HPDE6-E6E7 (cell line): ENCODE measurements at regions not wholly inside any gene's neighbourhood (a gene's known extent, or its start where the extent isn't known, plus 50 kb on each side); places are given as distances from the start of the nearest gene placed in this dataset.
"Not testable (repeated sequence)": the region's sequence is repeated elsewhere in the genome, so short reads cannot be mapped to it uniquely, and the experiment has no call there.

Experiments
- DNase-seq: peaks from one replicate; pipeline ENCODE4 v3.0.0; 2011; ENCODE audit warnings: missing footprints; ENCODE audit errors: extremely low spot score

DNA sequence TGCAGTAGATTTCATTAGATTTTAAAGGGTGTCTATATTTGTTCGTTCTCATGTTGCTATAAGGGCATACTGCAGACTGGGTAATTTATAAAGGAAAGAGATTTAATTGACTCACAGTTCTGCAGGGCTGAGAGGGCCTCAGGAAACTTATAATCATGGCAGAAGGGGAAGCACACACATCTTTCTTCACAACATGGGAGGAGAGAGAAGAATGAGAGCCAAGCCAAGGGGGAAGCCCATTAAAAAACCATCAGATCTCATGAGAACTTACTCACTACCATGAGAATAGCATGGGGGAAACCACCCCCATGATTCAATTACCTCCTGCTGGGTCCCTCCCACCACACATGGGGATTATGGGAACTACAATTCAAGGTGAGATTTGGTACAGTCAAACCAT lies 99.5 kb upstream of the TCF21 start:
- not testable (repeated sequence) for DNase-seq

DNA sequence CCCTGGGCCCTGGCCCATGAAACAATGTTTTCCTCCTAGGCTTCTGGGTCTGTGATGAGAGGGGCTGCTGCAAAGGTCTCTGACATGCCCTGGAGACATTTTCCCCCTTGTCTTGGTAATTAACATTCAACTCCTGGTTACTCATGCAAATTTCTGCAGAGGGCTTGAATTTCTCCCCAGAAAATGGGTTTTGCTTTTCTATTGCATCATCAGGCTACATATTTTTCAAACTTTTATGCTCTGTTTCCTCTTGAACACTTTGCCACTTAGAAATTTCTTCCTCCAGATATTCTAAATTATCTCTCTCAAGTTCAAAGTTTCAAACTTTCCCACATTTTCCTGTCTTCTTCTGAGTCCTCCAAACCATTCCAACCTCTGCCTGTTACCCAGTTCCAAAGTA lies 98.2 kb upstream of the TCF21 start:
- DNase-seq, result not testable (repeated sequence)

DNA sequence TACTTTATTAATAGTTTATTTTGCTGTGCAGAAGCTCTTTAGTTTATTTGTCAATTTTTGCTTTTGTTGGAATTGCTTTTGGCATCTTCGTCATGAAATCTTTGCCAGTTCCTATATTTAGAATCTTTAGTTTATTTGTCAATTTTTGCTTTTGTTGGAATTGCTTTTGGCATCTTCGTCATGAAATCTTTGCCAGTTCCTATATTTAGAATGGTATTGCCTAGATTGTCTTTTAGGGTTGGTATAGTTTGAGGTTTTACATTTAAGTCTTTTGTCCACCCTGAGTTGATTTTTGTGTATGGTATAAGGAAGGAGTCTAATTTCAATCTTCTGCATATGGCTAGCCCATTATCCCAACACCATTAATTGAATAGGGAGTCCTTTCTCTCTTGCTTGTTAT lies 93.9 kb upstream of the TCF21 start:
- DNase-seq, result not testable (repeated sequence)

DNA sequence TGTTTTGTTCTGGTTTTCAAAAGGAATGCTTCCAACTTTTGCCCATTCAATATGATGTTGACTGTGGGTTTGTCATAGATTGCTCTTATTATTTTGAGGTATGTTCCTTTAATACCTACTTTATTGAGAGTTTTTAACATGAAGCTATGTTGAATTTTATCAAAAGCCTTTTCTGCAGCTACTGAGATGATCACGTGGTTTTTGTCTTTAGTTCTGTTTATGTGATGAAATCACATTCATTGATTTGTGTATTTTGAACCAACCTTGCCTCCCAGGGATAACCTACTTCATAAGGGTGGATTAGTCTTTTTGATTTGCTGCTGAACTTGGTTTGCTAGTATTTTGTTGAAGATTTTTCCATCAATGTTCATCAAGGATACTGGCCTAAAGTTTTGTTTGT lies 92.7 kb upstream of the TCF21 start:
- DNase-seq, result no peak

- no peak for DNase-seq
Measured at GRCh38 chr6:133799043-133799442, 89.9 kb upstream of the TCF21 start.

DNA sequence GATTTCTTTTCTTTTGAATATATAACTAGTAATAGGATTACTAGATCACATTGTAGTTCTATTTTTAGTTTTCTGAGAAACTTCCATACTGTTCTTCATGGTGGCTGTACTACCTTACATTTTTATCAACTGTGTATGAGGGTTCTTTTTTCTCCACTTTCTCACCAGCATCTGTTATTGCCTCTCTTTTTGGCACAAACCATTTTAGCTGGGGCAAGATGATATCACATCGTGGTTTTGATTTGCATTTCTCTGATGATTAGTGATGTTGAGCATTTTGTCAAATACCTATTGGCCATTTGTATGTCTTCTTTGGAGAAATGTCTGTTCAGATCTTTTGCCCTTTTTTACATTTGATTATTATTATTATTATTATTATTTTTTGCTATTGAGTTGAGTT lies 86.1 kb upstream of the TCF21 start:
- no peak for DNase-seq

DNA sequence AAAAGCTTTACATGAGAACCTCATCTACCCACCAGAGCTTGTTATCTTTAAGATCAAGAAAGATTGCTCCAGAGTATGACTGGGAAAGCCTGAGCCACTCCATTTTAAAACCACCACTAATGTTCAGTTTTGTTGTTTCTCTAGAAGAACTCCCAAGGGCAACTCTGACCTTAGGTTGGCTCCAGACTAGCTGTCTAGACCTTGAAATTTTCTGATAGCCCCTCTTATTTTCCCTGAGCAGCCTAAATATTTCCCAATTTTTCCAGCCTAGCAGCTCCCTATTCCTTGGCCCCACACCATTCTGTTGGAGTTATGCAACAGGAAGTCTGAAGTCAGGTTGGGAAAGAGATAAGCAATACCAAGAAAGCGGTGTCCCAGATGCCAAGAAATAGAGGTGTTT lies 84.6 kb upstream of the TCF21 start:
- DNase-seq, result no peak

DNA sequence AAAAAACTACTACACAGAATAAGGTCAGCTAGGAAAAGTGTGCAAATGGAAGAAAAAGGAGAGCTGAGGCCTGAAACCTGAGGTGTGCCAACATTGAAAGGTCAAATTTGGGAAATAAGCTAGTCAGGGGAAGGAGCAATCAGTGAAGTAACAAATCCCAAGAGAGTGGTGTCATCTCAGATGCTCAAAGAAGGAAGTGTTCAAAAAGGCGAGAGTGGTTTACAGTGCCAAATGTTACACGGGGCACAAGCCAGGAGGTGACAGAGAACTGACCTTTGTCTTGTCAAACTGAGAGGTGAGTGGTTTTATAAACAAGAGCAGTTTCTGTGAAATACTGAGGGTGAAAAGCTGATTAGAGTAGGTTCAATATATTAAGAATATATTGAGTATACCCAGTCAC lies 83.0 kb upstream of the TCF21 start:
- no peak for DNase-seq

- no peak for DNase-seq
Measured at GRCh38 chr6:133806382-133807140, 82.4 kb upstream of the TCF21 start.

- DNase-seq, result no peak
Measured at GRCh38 chr6:133807501-133807900, 81.4 kb upstream of the TCF21 start.

DNA sequence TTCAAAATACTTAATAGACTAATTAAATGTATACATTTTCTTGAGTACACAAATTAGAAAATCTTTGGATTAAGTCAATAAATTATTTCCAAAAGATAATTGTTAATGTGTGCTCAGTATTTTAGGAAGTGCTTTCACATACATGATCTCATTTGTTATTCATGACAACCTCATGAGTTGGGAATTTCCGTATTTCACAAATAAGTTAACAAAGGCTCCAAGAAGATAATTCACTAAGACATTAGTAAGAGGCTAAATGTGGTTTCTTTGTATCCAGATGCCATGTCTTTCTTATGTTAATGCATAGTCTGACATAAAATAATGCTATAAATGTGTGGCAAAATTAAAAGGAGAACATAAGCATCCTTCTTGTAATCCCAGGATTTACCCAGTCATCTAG lies 79.5 kb upstream of the TCF21 start:
- no peak for DNase-seq

- no peak for DNase-seq
Measured at GRCh38 chr6:133811557-133811956, 77.4 kb upstream of the TCF21 start.

- DNase-seq, result not testable (repeated sequence)
Measured at GRCh38 chr6:133812446-133812845, 76.5 kb upstream of the TCF21 start.

- DNase-seq, result no peak
Measured at GRCh38 chr6:133814238-133814637, 74.7 kb upstream of the TCF21 start.

- DNase-seq, result no peak
Measured at GRCh38 chr6:133814797-133815196, 74.1 kb upstream of the TCF21 start.

DNA sequence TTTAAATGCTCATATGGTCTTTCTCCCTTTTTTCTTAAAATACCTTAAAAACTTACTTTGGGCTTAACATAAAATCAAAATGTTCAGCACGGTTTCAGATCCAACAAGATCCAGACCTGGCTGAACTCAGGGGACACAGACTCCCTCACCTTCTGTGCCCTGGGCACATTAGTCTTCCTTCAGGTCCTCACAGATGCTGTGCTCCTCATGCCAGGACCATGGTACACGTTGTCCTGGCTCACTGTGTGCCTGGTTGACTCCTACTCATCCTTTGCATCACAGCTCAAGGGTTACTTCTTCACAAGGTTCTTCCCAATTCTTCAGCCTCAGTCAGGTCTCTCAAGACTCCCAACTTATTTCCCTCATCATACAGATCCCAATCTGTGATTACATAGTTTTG lies 73.6 kb upstream of the TCF21 start:
- DNase-seq, result no peak

- DNase-seq, result no peak
Measured at GRCh38 chr6:133816171-133816570, 72.7 kb upstream of the TCF21 start.

DNA sequence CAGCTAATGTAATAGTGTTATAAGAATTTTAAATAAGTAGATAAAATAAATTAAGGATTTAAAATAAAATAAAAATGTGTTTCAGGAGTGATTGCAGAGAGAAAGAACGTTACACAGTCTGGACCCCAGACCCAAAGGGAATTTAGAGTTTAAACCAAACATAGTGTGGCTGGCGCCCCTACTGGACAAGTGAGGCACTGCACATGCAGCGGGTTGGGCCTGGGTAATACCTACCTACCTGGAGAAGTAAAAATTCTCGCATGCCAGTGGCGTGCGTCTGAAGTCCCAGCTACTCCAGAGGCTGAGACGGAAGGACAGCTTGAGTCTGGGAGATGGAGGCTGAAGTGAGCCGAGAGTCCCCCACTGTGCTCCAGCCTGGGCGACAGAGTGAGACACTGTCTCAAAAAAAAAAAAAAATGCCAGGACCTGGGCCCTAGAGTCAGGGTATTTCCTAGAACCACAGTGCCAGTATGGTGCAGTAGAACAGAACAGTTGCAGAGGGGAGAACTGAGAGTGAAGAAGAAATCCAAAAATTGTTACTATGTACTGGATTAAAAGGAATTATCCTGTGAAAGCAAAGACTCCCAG lies 71.4 kb upstream of the TCF21 start:
- DNase-seq, result no peak

GRCh38 chr6:133818320-133818719 lies 70.6 kb upstream of the TCF21 start:
- no peak for DNase-seq

- no peak for DNase-seq
Measured at GRCh38 chr6:133820208-133820607, 68.7 kb upstream of the TCF21 start.

GRCh38 chr6:133827766-133828165 lies 61.1 kb upstream of the TCF21 start:
- no peak for DNase-seq

- DNase-seq, result no peak
Measured at GRCh38 chr6:133833949-133834359, 55.0 kb upstream of the TCF21 start.

DNA sequence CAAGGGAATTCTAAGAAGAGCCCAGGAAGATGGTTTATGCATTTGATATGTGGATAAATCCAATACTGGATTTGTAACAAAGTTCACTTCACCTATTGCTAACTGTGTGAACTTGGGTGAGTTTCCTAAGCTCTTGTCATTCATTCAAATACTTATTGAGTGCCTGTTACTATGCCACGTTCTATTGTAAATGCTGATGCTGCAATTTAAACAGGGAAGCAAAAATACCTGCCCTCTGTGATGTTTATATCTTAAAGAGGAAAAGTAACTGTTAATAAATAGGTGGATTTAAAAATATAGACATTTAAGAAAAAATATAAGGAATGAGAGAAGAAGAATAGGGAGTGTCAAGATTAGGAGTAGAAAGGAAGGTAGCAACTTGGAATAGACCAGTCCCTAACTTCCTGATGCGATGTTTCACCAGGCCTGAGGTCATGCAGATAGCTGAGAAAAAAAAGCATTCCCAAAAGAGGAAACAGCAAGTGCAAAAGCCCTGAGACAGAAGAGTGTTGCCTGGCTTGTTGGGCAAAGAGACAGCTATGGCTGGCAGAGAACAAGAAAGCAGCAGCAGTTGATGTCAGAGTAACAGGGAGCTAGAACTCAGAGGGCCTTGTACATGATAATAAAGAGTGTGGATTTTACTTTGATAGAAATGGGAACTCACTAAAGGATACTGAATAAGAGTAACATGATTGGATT lies 54.3 kb upstream of the TCF21 start:
- no peak for DNase-seq
